Right lobe of liver (tissue), 4 donors: ENCODE measurements at regions not wholly inside any gene's neighbourhood (a gene's known extent, or its start where the extent isn't known, plus 50 kb on each side); places are given as distances from the start of the nearest gene placed in this dataset.

Experiments used
- POLR2A ChIP-seq: fragments of 450-650 bp; IDR thresholded peaks from one replicate; pipeline ENCODE4 v1.6.1; 2017; ENCODE audit warnings: antibody characterized with exemption, mild to moderate bottlenecking
- TF ChIP-seq, protein P1 (sequence below), 4 donors: fragments of 200-600 bp in 3 of 4; fragments of 450-650 bp in 1 of 4; IDR thresholded peaks; one replicate each; pipeline versions ENCODE4 v1.5.1 to v1.8.0; 2016 to 2022; ENCODE audit warnings: antibody characterized with exemption in 4 of 4, mild to moderate bottlenecking in 2 of 4
- donor health status: DM: no; HTN: no; CAD: no.
- donor health status: DM: no; HTN: no; CAD: no.
- donor health status: DM: no; HTN: yes; CAD: no.

DNA sequence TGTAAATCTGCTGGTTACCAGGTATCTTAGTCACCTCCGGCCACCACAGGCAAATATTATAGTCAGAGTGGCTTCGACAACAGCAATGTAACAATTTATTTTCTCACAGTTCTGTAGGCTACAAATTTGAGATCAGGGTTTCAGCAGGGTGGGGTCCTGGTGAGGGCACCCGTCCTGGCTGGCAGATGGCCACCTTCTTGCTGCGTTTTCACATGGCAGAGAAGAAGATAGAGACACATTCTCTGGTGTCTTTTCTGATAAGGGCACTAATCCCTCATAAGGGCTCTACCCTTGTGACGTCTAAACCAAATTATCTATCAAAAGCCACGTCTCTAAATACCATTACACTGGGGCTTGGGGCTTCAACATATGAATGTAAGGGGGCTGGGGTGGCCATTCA lies 843.2 kb upstream of the FANCL start:
- TF ChIP-seq, protein P1, sequence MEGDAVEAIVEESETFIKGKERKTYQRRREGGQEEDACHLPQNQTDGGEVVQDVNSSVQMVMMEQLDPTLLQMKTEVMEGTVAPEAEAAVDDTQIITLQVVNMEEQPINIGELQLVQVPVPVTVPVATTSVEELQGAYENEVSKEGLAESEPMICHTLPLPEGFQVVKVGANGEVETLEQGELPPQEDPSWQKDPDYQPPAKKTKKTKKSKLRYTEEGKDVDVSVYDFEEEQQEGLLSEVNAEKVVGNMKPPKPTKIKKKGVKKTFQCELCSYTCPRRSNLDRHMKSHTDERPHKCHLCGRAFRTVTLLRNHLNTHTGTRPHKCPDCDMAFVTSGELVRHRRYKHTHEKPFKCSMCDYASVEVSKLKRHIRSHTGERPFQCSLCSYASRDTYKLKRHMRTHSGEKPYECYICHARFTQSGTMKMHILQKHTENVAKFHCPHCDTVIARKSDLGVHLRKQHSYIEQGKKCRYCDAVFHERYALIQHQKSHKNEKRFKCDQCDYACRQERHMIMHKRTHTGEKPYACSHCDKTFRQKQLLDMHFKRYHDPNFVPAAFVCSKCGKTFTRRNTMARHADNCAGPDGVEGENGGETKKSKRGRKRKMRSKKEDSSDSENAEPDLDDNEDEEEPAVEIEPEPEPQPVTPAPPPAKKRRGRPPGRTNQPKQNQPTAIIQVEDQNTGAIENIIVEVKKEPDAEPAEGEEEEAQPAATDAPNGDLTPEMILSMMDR (IDR thresholded peaks at IDR 0.05), result no peak
- TF ChIP-seq POLR2A, result no peak
